AG09319 (cell line): ENCODE measurements at regions not wholly inside any gene's neighbourhood (a gene's known extent, or its start where the extent isn't known, plus 50 kb on each side); places are given as distances from the start of the nearest gene placed in this dataset.
A peak's percentile ranks its signal among the peaks of the same experiment; 100 is the strongest.

Experiments used
- DNase-seq: peaks from one replicate; pipeline ENCODE4 v3.0.0-alpha.2; 2010; ENCODE audit warnings: low read depth; ENCODE audit errors: extremely low read depth
- TF ChIP-seq, protein P1 (sequence below): IDR thresholded peaks from 2 replicates; pipeline ENCODE4 v1.5.1; 2011; ENCODE audit warnings: low read depth, mild to moderate bottlenecking, inconsistent platforms, low read length, moderate library complexity

GRCh38 chr13:73737214-73737613 lies 397.0 kb downstream of the KLF12 start:
- DNase-seq, result no peak
- TF ChIP-seq, protein P1, sequence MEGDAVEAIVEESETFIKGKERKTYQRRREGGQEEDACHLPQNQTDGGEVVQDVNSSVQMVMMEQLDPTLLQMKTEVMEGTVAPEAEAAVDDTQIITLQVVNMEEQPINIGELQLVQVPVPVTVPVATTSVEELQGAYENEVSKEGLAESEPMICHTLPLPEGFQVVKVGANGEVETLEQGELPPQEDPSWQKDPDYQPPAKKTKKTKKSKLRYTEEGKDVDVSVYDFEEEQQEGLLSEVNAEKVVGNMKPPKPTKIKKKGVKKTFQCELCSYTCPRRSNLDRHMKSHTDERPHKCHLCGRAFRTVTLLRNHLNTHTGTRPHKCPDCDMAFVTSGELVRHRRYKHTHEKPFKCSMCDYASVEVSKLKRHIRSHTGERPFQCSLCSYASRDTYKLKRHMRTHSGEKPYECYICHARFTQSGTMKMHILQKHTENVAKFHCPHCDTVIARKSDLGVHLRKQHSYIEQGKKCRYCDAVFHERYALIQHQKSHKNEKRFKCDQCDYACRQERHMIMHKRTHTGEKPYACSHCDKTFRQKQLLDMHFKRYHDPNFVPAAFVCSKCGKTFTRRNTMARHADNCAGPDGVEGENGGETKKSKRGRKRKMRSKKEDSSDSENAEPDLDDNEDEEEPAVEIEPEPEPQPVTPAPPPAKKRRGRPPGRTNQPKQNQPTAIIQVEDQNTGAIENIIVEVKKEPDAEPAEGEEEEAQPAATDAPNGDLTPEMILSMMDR, result no peak

- TF ChIP-seq, protein P1, result no peak
- DNase-seq, result no peak
These were observed 400.5 kb downstream of the KLF12 start for GRCh38 chr13:73733706-73734105.

- DNase-seq, result no peak
- TF ChIP-seq, protein P1, result no peak
These were observed 401.9 kb downstream of the KLF12 start for GRCh38 chr13:73732350-73732749.

GRCh38 chr13:73731564-73731963 lies 402.6 kb downstream of the KLF12 start:
- DNase-seq, result no peak
- TF ChIP-seq, protein P1, result no peak

DNA sequence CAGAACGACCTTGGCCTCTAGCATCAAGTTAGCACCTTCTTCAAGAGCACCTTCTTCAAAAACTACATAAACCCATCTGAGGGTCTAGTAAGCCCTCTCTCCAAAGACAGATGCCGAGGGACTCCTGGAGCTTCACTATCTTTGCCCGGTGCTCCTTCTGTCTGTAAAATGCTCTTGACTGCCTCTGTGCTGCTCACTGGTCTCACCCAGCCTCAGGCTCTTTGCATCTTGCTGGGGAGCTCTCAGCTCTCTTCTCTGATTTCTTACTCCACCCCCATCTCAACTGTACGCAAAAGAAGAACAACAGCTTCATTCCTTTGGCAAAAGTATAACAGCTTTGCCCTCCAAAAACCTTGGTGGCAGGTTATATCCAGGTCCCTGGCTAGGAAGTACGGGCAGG lies 404.2 kb downstream of the KLF12 start:
- TF ChIP-seq, protein P1, result no peak
- DNase-seq, result no peak

DNA sequence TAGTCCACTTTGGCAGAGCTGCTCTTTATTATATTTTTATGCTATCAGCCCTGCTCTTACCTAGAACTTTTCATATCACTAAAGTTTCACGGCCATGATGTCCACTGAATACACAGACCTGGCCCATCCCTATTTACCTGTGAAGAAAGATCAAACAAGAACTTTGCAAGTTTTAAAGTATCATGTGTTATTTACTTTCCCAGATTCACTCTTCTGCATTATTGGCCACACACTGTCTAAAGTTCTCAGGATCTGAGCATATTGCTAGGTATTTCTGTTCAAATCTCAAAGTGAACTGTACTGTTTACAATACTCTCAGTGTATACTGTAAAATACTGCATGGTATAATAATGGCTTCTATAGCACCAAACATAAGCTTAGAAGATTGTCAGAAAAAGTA lies 405.2 kb downstream of the KLF12 start:
- no peak for DNase-seq
- TF ChIP-seq, protein P1, result no peak

DNA sequence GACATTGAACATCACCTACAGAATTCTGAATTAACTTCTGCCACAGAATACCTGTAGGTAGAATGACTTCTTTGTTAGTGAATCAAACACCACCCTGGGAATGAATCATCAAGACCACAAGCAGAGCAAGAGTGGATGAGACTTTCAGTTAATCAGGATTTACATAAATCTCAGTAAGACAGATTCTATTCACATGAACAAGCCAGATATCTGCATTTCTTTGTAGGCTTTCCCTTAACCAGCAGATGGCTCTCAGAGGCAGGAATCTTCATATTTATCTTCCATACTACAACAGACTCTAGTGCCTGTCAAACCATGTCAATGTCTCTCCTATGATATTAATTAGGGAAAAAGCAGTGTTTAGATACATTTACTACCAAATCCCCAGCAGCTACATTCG lies 412.1 kb downstream of the KLF12 start:
- TF ChIP-seq, protein P1, result peak; percentile 37
- DNase-seq, result no peak
